ENCODE measurements at regions not wholly inside any gene's neighbourhood (a gene's known extent, or its start where the extent isn't known, plus 50 kb on each side); places are given as distances from the start of the nearest gene placed in this dataset.

- Histone ChIP-seq H3K79me2 (ENCODE audit: control insufficient read depth in 1 of 2, insufficient read depth in 2 of 2, low read length in 2 of 2) (no peaks in the 10 kb centered on the region), H4K91ac (replicated peaks; ENCODE audit: insufficient read length, low read length) (no peak overlapping the region), H3K4me3 (ENCODE audit: extremely low read depth in 1 of 4, insufficient read depth in 2 of 4, low read depth in 3 of 4, low read length in 4 of 4) (no peak overlapping the region), H4K20me1 (replicated peaks in 1 of 2; ENCODE audit: control insufficient read depth in 1 of 2, insufficient read depth in 2 of 2, low read length in 2 of 2) (no peaks in the 10 kb centered on the region), H2BK5ac (ENCODE audit: low read depth, low read length) (no peak overlapping the region), H3K36me3 (ENCODE audit: control insufficient read depth in 2 of 4, insufficient read depth in 4 of 4, low read length in 3 of 4) (no peaks in the 10 kb centered on the region), H3K14ac (ENCODE audit: insufficient read length) (no peak overlapping the region), H3K56ac (replicated peaks; ENCODE audit: insufficient read length, low read depth, low read length) (no peak overlapping the region), H2BK15ac (ENCODE audit: low read length) (no peak overlapping the region), H3K18ac (ENCODE audit: extremely low read depth, low read length) (no peak overlapping the region), H3K4me2 (ENCODE audit: insufficient read depth in 1 of 2, low read depth in 2 of 2, low read length in 2 of 2) (no peak overlapping the region), H2AK5ac (ENCODE audit: low read depth, low read length) (no peak overlapping the region), H2BK120ac (replicated peaks; ENCODE audit: low read depth, low read length) (no peak overlapping the region), H3K23me2 (ENCODE audit: low read depth, low read length) (no peaks in the 10 kb centered on the region), H3K79me1 (ENCODE audit: low read depth, low read length) (no peaks in the 10 kb centered on the region), H4K8ac (ENCODE audit: extremely low read depth, insufficient read depth, low read length) (no peak overlapping the region), H2BK12ac (ENCODE audit: low read depth, low read length) (no peak overlapping the region), H2BK20ac (ENCODE audit: low read length) (no peak overlapping the region), H2AFZ (ENCODE audit: low read length) (no peak overlapping the region), H3K23ac (ENCODE audit: insufficient read length) (no peak overlapping the region), H3K4me1 (replicated peaks in 1 of 4; ENCODE audit: control insufficient read depth in 3 of 4, insufficient read depth in 4 of 4, low read length in 3 of 4) (no peaks in the 10 kb centered on the region; a peak in 1 of 7 replicates), H3K9me3 (ENCODE audit: insufficient read depth in 2 of 2, low read depth in 1 of 2, low read length in 1 of 2) (no peaks in the 10 kb centered on the region), H3K27me3 (replicated peaks in 1 of 4; ENCODE audit: control insufficient read depth in 3 of 4, extremely low read depth in 1 of 4, insufficient read depth in 3 of 4, low read length in 3 of 4) (no peaks in the 10 kb centered on the region), H3K27ac (ENCODE audit: low read depth, low read length) (no peak overlapping the region), H4K5ac (ENCODE audit: insufficient read length, low read depth, low read length) (no peak overlapping the region), H3K9ac (replicated peaks in 1 of 4; ENCODE audit: extremely low read depth in 1 of 4, low read depth in 3 of 4, low read length in 3 of 4) (no peak overlapping the region), H3K4ac (replicated peaks; ENCODE audit: insufficient read length, low read depth, low read length) (no peak overlapping the region)
- ChIA-PET POLR2A (ENCODE audit: partially characterized antibody) (no interaction called here), CTCF (ENCODE audit: partially characterized antibody) (interaction anchor here (0.5 to 1.2 kb wide), 4 partner anchors 15 to 285 kb away, joined by 3 to 4 read pairs (median 3); no protein-coding TSS in a partner anchor)
- FAIRE-seq (no peak), DNase-seq (ENCODE audit: low read depth in 1 of 2, low spot score in 2 of 2) (no peak)
- WGBS, 2 experiments (ENCODE audit: extremely low coverage in 1 of 2, insufficient coverage in 1 of 2, insufficient read length in 1 of 2, insufficient replicate concordance in 2 of 2, low coverage in 1 of 2, low lambda C conversion rate in 2 of 2, missing lambda C conversion rate in 1 of 2): 87% methylated on average over 14 of the region's 14 CpGs; no CpG with 5 or more reads in 1 of the 2 experiments
- no peak for TF ChIP-seq HDAC6 (IDR thresholded peaks at IDR 0.05; ENCODE audit: low read depth, low read length)
- no peak for TF ChIP-seq POLR2AphosphoS5 (IDR thresholded peaks at IDR 0.05; ENCODE audit: low read depth, low read length)
- TF ChIP-seq EP300 (IDR thresholded peaks at IDR 0.05; ENCODE audit: borderline replicate concordance in 1 of 2, low read depth in 2 of 2, low read length in 2 of 2): no peak
- TF ChIP-seq E2F6 (IDR thresholded peaks at IDR 0.05): no peak
- no peak for TF ChIP-seq RFX5 (IDR thresholded peaks at IDR 0.05; ENCODE audit: borderline replicate concordance, low read depth, low read length)
These were observed 223.9 kb downstream of the ERMARD start for GRCh38 chr6:169975286-169975685.

All from H1 (cell line).